B cell (primary cell): ENCODE measurements at regions not wholly inside any gene's neighbourhood (a gene's known extent, or its start where the extent isn't known, plus 50 kb on each side); places are given as distances from the start of the nearest gene placed in this dataset.

ENCODE experiments used
- ATAC-seq: fragments of 200-7000 bp; cut with Tn5 transposase; one replicate; pipeline ENCODE4 v1.10.0; 2021; ENCODE audit warnings: low read depth, mild to moderate bottlenecking, moderate number of reproducible peaks, moderate library complexity
- CTCF ChIA-PET: fragments of 350-600 bp; sonication (Branson Sonifier 250); formaldehyde crosslinking; loops from one replicate; lab custom pipeline; 2021; ENCODE audit warnings: antibody characterized with exemption, inconsistent platforms; lab: Charles Lee
- POLR2A ChIA-PET: fragments of 350-600 bp; sonication (Branson Sonifier 250); formaldehyde crosslinking; loops from one replicate; lab custom pipeline; 2021; ENCODE audit warnings: antibody characterized with exemption; lab: Charles Lee
- DNase-seq: peaks from one replicate; pipeline ENCODE4 v3.0.0; 2013
- H2AFZ ChIP-seq: 2 replicates; pipeline ENCODE4 v1.6.1; 2012; ENCODE audit warnings: mild to moderate bottlenecking, low read depth, low read length; ENCODE audit not compliant: insufficient read depth, poor library complexity, severe bottlenecking
- H3K27ac ChIP-seq, 2 donors: 1 replicate in 1 of 2; 2 replicates in 1 of 2; pipeline ENCODE4 v1.5.1; 2012 to 2013; ENCODE audit warnings: low read length in 2 of 2, mild to moderate bottlenecking in 2 of 2, moderate library complexity in 1 of 2
- H3K27me3 ChIP-seq, 4 experiments: fragments of 200-600 bp in 1 of 4; sonication (generic) in 1 of 4; replicated peaks in 1 of 4; 1 replicate in 2 of 4; 2 replicates in 2 of 4; pipeline versions ENCODE4 v1.6.1 to v1.7.0; 2013 to 2016; ENCODE audit warnings: low read length in 3 of 4, mild to moderate bottlenecking in 2 of 4, mixed read lengths in 1 of 4, moderate library complexity in 1 of 4; ENCODE audit not compliant: insufficient read depth in 4 of 4, control insufficient read depth in 3 of 4; ENCODE audit errors: control extremely low read depth in 1 of 4
- H3K36me3 ChIP-seq, 2 experiments: replicated peaks in 1 of 2; 1 replicate in 1 of 2; 2 replicates in 1 of 2; pipeline versions ENCODE4 v1.6.1 to v1.7.1; 2013; ENCODE audit warnings: low read length in 1 of 2; ENCODE audit not compliant: insufficient read depth in 2 of 2, control insufficient read depth in 1 of 2; ENCODE audit errors: control extremely low read depth in 1 of 2, extremely low read depth in 1 of 2
- H3K4me1 ChIP-seq, 2 donors: fragments of 200-600 bp in 1 of 2; sonication (generic) in 1 of 2; 1 replicate in 1 of 2; 2 replicates in 1 of 2; pipeline versions ENCODE4 v1.5.1 to v1.6.1; 2013 to 2017; ENCODE audit warnings: low read length in 2 of 2; ENCODE audit not compliant: control insufficient read depth in 2 of 2, insufficient read depth in 2 of 2
- H3K4me2 ChIP-seq: replicated peaks from 2 replicates; pipeline ENCODE3; 2012; ENCODE audit warnings: mild to moderate bottlenecking, low read depth, low read length; ENCODE audit not compliant: poor library complexity, severe bottlenecking
- H3K4me3 ChIP-seq, 5 experiments: fragments of 200-600 bp in 1 of 5; sonication (generic) in 1 of 5; 1 replicate in 3 of 5; 2 replicates in 2 of 5; pipeline versions ENCODE4 v1.5.1 to v1.7.0; 2011 to 2016; ENCODE audit warnings: low read length in 4 of 5, mild to moderate bottlenecking in 4 of 5, low read depth in 2 of 5, control low read depth in 1 of 5, moderate library complexity in 1 of 5; ENCODE audit not compliant: insufficient read depth in 1 of 5; ENCODE audit errors: control extremely low read depth in 1 of 5, extremely low read depth in 1 of 5
- H3K79me2 ChIP-seq: fragments of 200-600 bp; sonication (generic); one replicate; pipeline ENCODE4 v1.6.0; 2016; ENCODE audit warnings: low read length; ENCODE audit not compliant: control insufficient read depth, insufficient read depth
- H3K9ac ChIP-seq: fragments of 200-600 bp; sonication (generic); 2 replicates; pipeline ENCODE4 v1.6.1; 2017; ENCODE audit warnings: mild to moderate bottlenecking, low read length, moderate library complexity
- H3K9me3 ChIP-seq, 3 donors: one replicate each; pipeline versions ENCODE4 v1.6.1 to v1.7.1; 2013; ENCODE audit warnings: low read length in 2 of 3; ENCODE audit not compliant: control insufficient read depth in 2 of 3, insufficient read depth in 1 of 3; ENCODE audit errors: control extremely low read depth in 1 of 3
- H4K20me1 ChIP-seq: 2 replicates; pipeline ENCODE4 v1.6.0; 2012; ENCODE audit warnings: mild to moderate bottlenecking, low read length; ENCODE audit not compliant: insufficient read depth, control insufficient read depth, poor library complexity, severe bottlenecking
- H3K27ac Mint-ChIP-seq: one replicate; pipeline ENCODE4 v1.8.0; 2021; ENCODE audit warnings: mixed read lengths
- H3K27me3 Mint-ChIP-seq: one replicate; pipeline ENCODE4 v1.8.0; 2021; ENCODE audit warnings: mixed read lengths
- H3K4me1 Mint-ChIP-seq: one replicate; pipeline ENCODE4 v1.8.0; 2021; ENCODE audit warnings: mixed read lengths
- H3K4me3 Mint-ChIP-seq: one replicate; pipeline ENCODE4 v1.8.0; 2021; ENCODE audit warnings: mixed read lengths
- H3K9me3 Mint-ChIP-seq: one replicate; pipeline ENCODE4 v1.8.0; 2022; ENCODE audit warnings: mixed read lengths; ENCODE audit not compliant: insufficient read depth
- CTCF ChIP-seq: fragments of 200-600 bp; IDR thresholded peaks from one replicate; pipeline ENCODE4 v1.8.0; 2022; ENCODE audit warnings: antibody characterized with exemption, mild to moderate bottlenecking
- EZH2 ChIP-seq: IDR thresholded peaks from 2 replicates; pipeline ENCODE4 v1.6.1; 2012; ENCODE audit warnings: borderline replicate concordance, low read depth, mild to moderate bottlenecking, moderate library complexity, low read length; ENCODE audit not compliant: insufficient read depth, poor library complexity, severe bottlenecking
- WGBS: methylation state at CpG from one replicate; pipeline ENCODE4 v1.1.5; 2013; ENCODE audit warnings: missing lambda C conversion rate; ENCODE audit not compliant: insufficient coverage; 5-methylcytosine and 5-hydroxymethylcytosine counted together
- intact Hi-C: fragments of 100-400 bp; cut with micrococcal nuclease; formaldehyde crosslinking; loops from one replicate; pipeline ENCODE4 v1.10.0; 2022

GRCh38 chr11:70666311-70666710 lies 268.0 kb downstream of the CTTN start:
- Histone ChIP-seq H3K9ac (no peak overlapping the region), H3K27ac (no peak overlapping the region), H3K4me1 (no peaks in the 10 kb centered on the region), H3K27me3 (peaks cover 0 to 33% (median 2%) of the 10 kb centered on the region in 4 experiments), H3K9me3 (peaks cover 0 to 6% (median 0%) of the 10 kb centered on the region in 3 donors), H3K4me3 (no peak overlapping the region), H4K20me1 (no peaks in the 10 kb centered on the region), H3K36me3 (no peaks in the 10 kb centered on the region), H3K79me2 (no peaks in the 10 kb centered on the region), H3K4me2 (no peak overlapping the region), H2AFZ (no peak overlapping the region)
- ChIA-PET CTCF (no interaction called here), POLR2A (no interaction called here)
- H3K9me3 Mint-ChIP-seq: no peaks in the 10 kb centered on the region
- no peak for TF ChIP-seq CTCF
- TF ChIP-seq EZH2: no peak
- no peak overlapping the region for H3K4me3 Mint-ChIP-seq
- no peaks in the 10 kb centered on the region for H3K4me1 Mint-ChIP-seq
- 72% methylated on average over 8 of the region's 8 CpGs for WGBS
- peaks cover 39% of the 10 kb centered on the region for H3K27me3 Mint-ChIP-seq
- ATAC-seq (no peak), DNase-seq (no peak)
- H3K27ac Mint-ChIP-seq: no peak overlapping the region
- intact Hi-C loops: no loop called here

GRCh38 chr11:70667767-70668166 lies 269.4 kb downstream of the CTTN start:
- no peak overlapping the region for H3K27ac Mint-ChIP-seq
- Histone ChIP-seq H3K4me2 (no peak overlapping the region), H3K4me3 (no peak overlapping the region), H3K79me2 (no peaks in the 10 kb centered on the region), H3K4me1 (no peaks in the 10 kb centered on the region), H3K27me3 (peaks cover 0 to 20% (median 2%) of the 10 kb centered on the region in 4 experiments), H3K36me3 (no peaks in the 10 kb centered on the region), H3K27ac (no peak overlapping the region), H2AFZ (no peak overlapping the region), H3K9me3 (peaks cover 0 to 6% (median 0%) of the 10 kb centered on the region in 3 donors), H3K9ac (no peak overlapping the region), H4K20me1 (no peaks in the 10 kb centered on the region)
- ChIA-PET CTCF (no interaction called here), POLR2A (no interaction called here)
- H3K4me3 Mint-ChIP-seq: no peak overlapping the region
- DNase-seq (no peak), ATAC-seq (no peak)
- no peak for TF ChIP-seq EZH2
- TF ChIP-seq CTCF: no peak
- H3K27me3 Mint-ChIP-seq: peaks cover 41% of the 10 kb centered on the region
- H3K9me3 Mint-ChIP-seq: no peaks in the 10 kb centered on the region
- intact Hi-C loops: no loop called here
- H3K4me1 Mint-ChIP-seq: no peaks in the 10 kb centered on the region
- 91% methylated on average over 4 of the region's 4 CpGs for WGBS
